Fibroblast of the aortic adventitia (primary cell): ENCODE measurements at regions not wholly inside any gene's neighbourhood (a gene's known extent, or its start where the extent isn't known, plus 50 kb on each side); places are given as distances from the start of the nearest gene placed in this dataset.

Experiments
- DNase-seq: peaks from one replicate; pipeline ENCODE4 v3.0.0-alpha.2; 2010; ENCODE audit warnings: low read depth
- H3K4me3 ChIP-seq: 2 replicates; pipeline ENCODE4 v1.5.1; 2011; ENCODE audit warnings: low read depth, mild to moderate bottlenecking, control low read depth, low read length, moderate library complexity
- TF ChIP-seq, protein P1 (sequence below): IDR thresholded peaks from 2 replicates; pipeline ENCODE4 v1.5.1; 2011; ENCODE audit warnings: mild to moderate bottlenecking, low read length, control low read depth, inconsistent platforms; ENCODE audit not compliant: insufficient read depth

GRCh38 chr2:236896688-236897087 is 189.0 kb upstream of the COPS8 start:
- H3K4me3 ChIP-seq = no peak overlapping the region
- TF ChIP-seq, protein P1, sequence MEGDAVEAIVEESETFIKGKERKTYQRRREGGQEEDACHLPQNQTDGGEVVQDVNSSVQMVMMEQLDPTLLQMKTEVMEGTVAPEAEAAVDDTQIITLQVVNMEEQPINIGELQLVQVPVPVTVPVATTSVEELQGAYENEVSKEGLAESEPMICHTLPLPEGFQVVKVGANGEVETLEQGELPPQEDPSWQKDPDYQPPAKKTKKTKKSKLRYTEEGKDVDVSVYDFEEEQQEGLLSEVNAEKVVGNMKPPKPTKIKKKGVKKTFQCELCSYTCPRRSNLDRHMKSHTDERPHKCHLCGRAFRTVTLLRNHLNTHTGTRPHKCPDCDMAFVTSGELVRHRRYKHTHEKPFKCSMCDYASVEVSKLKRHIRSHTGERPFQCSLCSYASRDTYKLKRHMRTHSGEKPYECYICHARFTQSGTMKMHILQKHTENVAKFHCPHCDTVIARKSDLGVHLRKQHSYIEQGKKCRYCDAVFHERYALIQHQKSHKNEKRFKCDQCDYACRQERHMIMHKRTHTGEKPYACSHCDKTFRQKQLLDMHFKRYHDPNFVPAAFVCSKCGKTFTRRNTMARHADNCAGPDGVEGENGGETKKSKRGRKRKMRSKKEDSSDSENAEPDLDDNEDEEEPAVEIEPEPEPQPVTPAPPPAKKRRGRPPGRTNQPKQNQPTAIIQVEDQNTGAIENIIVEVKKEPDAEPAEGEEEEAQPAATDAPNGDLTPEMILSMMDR = no peak
- no peak for DNase-seq

DNA sequence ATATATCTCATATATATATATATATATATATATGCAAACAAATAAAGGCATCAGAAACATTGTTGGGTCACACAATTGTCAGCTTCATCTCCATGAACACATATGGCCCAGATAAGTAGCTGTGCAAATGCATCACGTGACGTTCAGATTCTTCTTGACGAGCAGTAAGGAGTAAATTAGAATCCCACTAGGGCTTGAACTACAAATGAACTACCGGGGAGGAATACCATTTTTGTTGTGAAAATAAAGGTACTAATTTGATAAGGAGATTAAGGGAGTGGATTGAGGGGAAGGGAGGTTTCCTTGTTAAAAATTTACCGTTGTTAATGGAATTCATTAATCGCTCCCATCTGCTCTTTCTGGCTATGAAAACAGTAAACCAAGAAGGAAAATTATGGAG is 186.5 kb upstream of the COPS8 start:
- TF ChIP-seq, protein P1 = no peak
- no peak for DNase-seq
- H3K4me3 ChIP-seq = no peak overlapping the region

- H3K4me3 ChIP-seq = no peak overlapping the region
- DNase-seq = no peak
- TF ChIP-seq, protein P1 = no peak
Observed at GRCh38 chr2:236899950-236900640, 185.6 kb upstream of the COPS8 start.

DNA sequence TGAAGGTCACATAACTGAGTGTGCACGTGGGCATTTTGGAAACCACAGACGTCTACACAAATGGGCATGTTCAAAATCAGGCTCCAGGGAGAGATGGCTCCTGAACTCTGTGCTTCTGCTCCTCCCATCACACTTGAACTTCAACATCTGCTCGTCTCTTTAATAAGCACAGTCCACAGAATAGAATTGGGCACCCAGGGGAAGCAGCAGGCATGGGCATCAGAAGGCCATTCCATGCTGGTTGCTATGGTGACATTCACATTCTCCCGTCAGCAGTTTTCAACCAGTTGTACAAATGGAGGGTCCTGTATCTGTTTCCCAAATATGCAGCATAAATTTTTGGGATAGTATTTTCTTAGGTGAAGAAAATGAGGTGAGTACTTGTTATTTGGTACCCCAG is 183.7 kb upstream of the COPS8 start:
- no peak for DNase-seq
- TF ChIP-seq, protein P1 = no peak
- H3K4me3 ChIP-seq = no peak overlapping the region

GRCh38 chr2:236903978-236904377 is 181.7 kb upstream of the COPS8 start:
- DNase-seq = no peak
- TF ChIP-seq, protein P1 = no peak

GRCh38 chr2:236904389-236905263 is 181.1 kb upstream of the COPS8 start:
- TF ChIP-seq, protein P1 = no peak
- DNase-seq = no peak
- H3K4me3 ChIP-seq = no peak overlapping the region

More at GRCh38 chr2:236903978-236904377, 181.7 kb upstream of the COPS8 start:
- H3K4me3 ChIP-seq = no peak overlapping the region
